Neuronal stem cell (in vitro differentiated cells): ENCODE measurements at regions not wholly inside any gene's neighbourhood (a gene's known extent, or its start where the extent isn't known, plus 50 kb on each side); places are given as distances from the start of the nearest gene placed in this dataset.

Source experiments
- DNase-seq: peaks from one replicate; pipeline ENCODE4 v3.0.0-alpha.2; 2013; ENCODE audit warnings: low spot score
- H2AFZ ChIP-seq: one replicate; pipeline ENCODE4 v1.6.1; 2013; ENCODE audit warnings: mild to moderate bottlenecking, low read length, inconsistent platforms
- H2AK5ac ChIP-seq: 2 replicates; pipeline ENCODE4 v1.6.1; 2013; ENCODE audit warnings: low read depth, mild to moderate bottlenecking, inconsistent platforms, low read length, moderate library complexity, mixed read lengths
- H2BK120ac ChIP-seq: 2 replicates; pipeline ENCODE4 v1.6.1; 2013; ENCODE audit warnings: low read depth, mild to moderate bottlenecking, inconsistent platforms, low read length, moderate library complexity, mixed read lengths
- H2BK12ac ChIP-seq: one replicate; pipeline ENCODE4 v1.6.1; 2013; ENCODE audit warnings: low read length, inconsistent platforms
- H2BK15ac ChIP-seq: 2 replicates; pipeline ENCODE4 v1.6.1; 2013; ENCODE audit warnings: mild to moderate bottlenecking, low read length, inconsistent platforms, mixed read lengths
- H2BK5ac ChIP-seq: one replicate; pipeline ENCODE4 v1.6.1; 2013; ENCODE audit warnings: inconsistent platforms, mild to moderate bottlenecking, low read length, moderate library complexity
- H3K14ac ChIP-seq: one replicate; pipeline ENCODE4 v1.6.1; 2013; ENCODE audit warnings: low read length, inconsistent platforms
- H3K18ac ChIP-seq: 2 replicates; pipeline ENCODE4 v1.6.1; 2013; ENCODE audit warnings: low read length, inconsistent platforms
- H3K23ac ChIP-seq: 2 replicates; pipeline ENCODE4 v1.6.1; 2013; ENCODE audit warnings: low read depth, mild to moderate bottlenecking, mixed read lengths, low read length, inconsistent platforms; ENCODE audit not compliant: poor library complexity
- H3K27ac ChIP-seq: replicated peaks from 3 replicates; pipeline ENCODE4 v1.5.1; 2013; ENCODE audit warnings: low read length, inconsistent platforms
- H3K27me3 ChIP-seq, 3 experiments: 2 replicates each; pipeline ENCODE4 v1.6.1; 2013; ENCODE audit warnings: low read length in 3 of 3, mild to moderate bottlenecking in 2 of 3, inconsistent platforms in 1 of 3, low read depth in 1 of 3, mixed read lengths in 1 of 3, moderate library complexity in 1 of 3; ENCODE audit not compliant: control insufficient read depth in 3 of 3, insufficient read depth in 3 of 3
- H3K36me3 ChIP-seq, 2 donors: replicated peaks in 1 of 2; 2 replicates each; pipeline ENCODE4 v1.6.1; 2013; ENCODE audit warnings: low read length in 2 of 2; ENCODE audit not compliant: control insufficient read depth in 2 of 2, insufficient read depth in 2 of 2
- H3K4ac ChIP-seq: 2 replicates; pipeline ENCODE4 v1.6.1; 2013; ENCODE audit warnings: inconsistent platforms, mild to moderate bottlenecking, low read length, moderate library complexity
- H3K4me1 ChIP-seq, 2 donors: 1 replicate in 1 of 2; 2 replicates in 1 of 2; pipeline ENCODE4 v1.6.1; 2013; ENCODE audit warnings: low read length in 2 of 2, low read depth in 1 of 2; ENCODE audit not compliant: control insufficient read depth in 2 of 2, insufficient read depth in 1 of 2
- H3K4me2 ChIP-seq: one replicate; pipeline ENCODE4 v1.6.1; 2013; ENCODE audit warnings: mild to moderate bottlenecking, low read length, inconsistent platforms; ENCODE audit not compliant: insufficient read depth, poor library complexity, severe bottlenecking
- H3K4me3 ChIP-seq, 2 donors: 2 replicates each; pipeline ENCODE4 v1.5.1; 2013; ENCODE audit warnings: low read length in 2 of 2, mild to moderate bottlenecking in 2 of 2, inconsistent platforms in 1 of 2, moderate library complexity in 1 of 2
- H3K79me1 ChIP-seq: one replicate; pipeline ENCODE4 v1.6.1; 2013; ENCODE audit warnings: low read depth, mild to moderate bottlenecking, inconsistent platforms, low read length, moderate library complexity
- H3K9ac ChIP-seq: one replicate; pipeline ENCODE4 v1.6.1; 2013; ENCODE audit warnings: mild to moderate bottlenecking, low read depth, low read length, inconsistent platforms; ENCODE audit not compliant: poor library complexity
- H3K9me3 ChIP-seq, 2 donors: replicated peaks in 1 of 2; 2 replicates each; pipeline versions ENCODE3 to v1.6.1; 2013; ENCODE audit warnings: low read length in 2 of 2, mild to moderate bottlenecking in 2 of 2, inconsistent platforms in 1 of 2, low read depth in 1 of 2, mixed read lengths in 1 of 2, moderate library complexity in 1 of 2; ENCODE audit not compliant: control insufficient read depth in 2 of 2, insufficient read depth in 1 of 2
- H4K8ac ChIP-seq: one replicate; pipeline ENCODE4 v1.6.1; 2013; ENCODE audit warnings: low read depth, mild to moderate bottlenecking, inconsistent platforms, low read length, moderate library complexity
- H4K91ac ChIP-seq: one replicate; pipeline ENCODE4 v1.6.1; 2013; ENCODE audit warnings: low read length, low read depth, mild to moderate bottlenecking, inconsistent platforms; ENCODE audit not compliant: poor library complexity
- WGBS, 2 donors: extraction: QIAGEN DNeasy Blood & Tissue Kit; methylation state at CpG; one replicate each; pipeline ENCODE4 v1.1.7; 2013; ENCODE audit warnings: missing lambda C conversion rate in 2 of 2, mixed read lengths in 1 of 2; ENCODE audit not compliant: insufficient read length in 2 of 2, insufficient replicate concordance in 1 of 2; ENCODE audit errors: extremely low coverage in 2 of 2; 5-methylcytosine and 5-hydroxymethylcytosine counted together

GRCh38 chr16:60810250-60810649, 1226.0 kb downstream of the CDH8 start:
- H3K4me2 ChIP-seq: no peak overlapping the region
- H3K23ac ChIP-seq: no peak overlapping the region
- no peaks in the 10 kb centered on the region for H3K27me3 ChIP-seq
- H3K36me3 ChIP-seq: no peaks in the 10 kb centered on the region
- no peak for DNase-seq
- H4K8ac ChIP-seq: no peak overlapping the region
- no peak overlapping the region for H3K18ac ChIP-seq
- H3K4ac ChIP-seq: no peak overlapping the region
- H3K4me1 ChIP-seq: no peaks in the 10 kb centered on the region
- H2AFZ ChIP-seq: no peak overlapping the region
- H4K91ac ChIP-seq: no peak overlapping the region
- H3K14ac ChIP-seq: no peak overlapping the region
- H2BK12ac ChIP-seq: no peak overlapping the region
- H3K4me3 ChIP-seq: no peak overlapping the region
- no peak overlapping the region for H3K27ac ChIP-seq
- H2BK15ac ChIP-seq: no peak overlapping the region
- no peak overlapping the region for H2BK120ac ChIP-seq
- H3K9me3 ChIP-seq: no peaks in the 10 kb centered on the region
- H3K9ac ChIP-seq: no peak overlapping the region
- no peak overlapping the region for H2BK5ac ChIP-seq
- H2AK5ac ChIP-seq: no peak overlapping the region
- no peaks in the 10 kb centered on the region for H3K79me1 ChIP-seq

GRCh38 chr16:60792437-60792836, 1243.8 kb downstream of the CDH8 start:
- Histone ChIP-seq H2AFZ (no peak overlapping the region), H3K23ac (no peak overlapping the region), H2BK12ac (no peak overlapping the region), H4K8ac (no peak overlapping the region), H3K9me3 (no peaks in the 10 kb centered on the region), H3K4me3 (no peak overlapping the region), H3K4ac (no peak overlapping the region), H3K79me1 (no peaks in the 10 kb centered on the region), H3K4me2 (no peak overlapping the region), H3K14ac (no peak overlapping the region), H3K9ac (no peak overlapping the region), H2BK15ac (no peak overlapping the region), H3K36me3 (no peaks in the 10 kb centered on the region), H2BK5ac (no peak overlapping the region), H2BK120ac (no peak overlapping the region), H3K27me3 (no peaks in the 10 kb centered on the region), H3K18ac (no peak overlapping the region), H4K91ac (no peak overlapping the region), H2AK5ac (no peak overlapping the region), H3K27ac (no peak overlapping the region), H3K4me1 (no peaks in the 10 kb centered on the region)
- no peak for DNase-seq
- WGBS, 2 donors: no CpG with 5 or more reads among the region's 2 CpGs

GRCh38 chr16:60788631-60789030, 1247.6 kb downstream of the CDH8 start:
- Histone ChIP-seq H2BK15ac (no peak overlapping the region), H3K36me3 (no peaks in the 10 kb centered on the region), H3K4ac (no peak overlapping the region), H3K4me1 (no peaks in the 10 kb centered on the region), H3K79me1 (no peaks in the 10 kb centered on the region), H3K9ac (no peak overlapping the region), H3K18ac (no peak overlapping the region), H4K91ac (no peak overlapping the region), H2BK5ac (no peak overlapping the region), H3K27ac (no peak overlapping the region), H2BK120ac (no peak overlapping the region), H3K4me3 (no peak overlapping the region), H2AFZ (no peak overlapping the region), H2AK5ac (no peak overlapping the region), H3K27me3 (no peaks in the 10 kb centered on the region), H2BK12ac (no peak overlapping the region), H3K14ac (no peak overlapping the region), H3K23ac (no peak overlapping the region), H3K9me3 (no peaks in the 10 kb centered on the region), H3K4me2 (no peak overlapping the region), H4K8ac (no peak overlapping the region)
- no peak for DNase-seq

- Histone ChIP-seq H2AK5ac (no peak overlapping the region), H3K4me3 (no peak overlapping the region), H2BK12ac (no peak overlapping the region), H4K8ac (no peak overlapping the region), H3K36me3 (no peaks in the 10 kb centered on the region), H3K9ac (no peak overlapping the region), H3K4me1 (no peaks in the 10 kb centered on the region), H3K4me2 (no peak overlapping the region), H2BK15ac (no peak overlapping the region), H2BK120ac (no peak overlapping the region), H3K27ac (no peak overlapping the region), H3K14ac (no peak overlapping the region), H4K91ac (no peak overlapping the region), H2BK5ac (no peak overlapping the region), H3K23ac (no peak overlapping the region), H3K18ac (no peak overlapping the region), H3K4ac (no peak overlapping the region), H3K9me3 (no peaks in the 10 kb centered on the region), H2AFZ (no peak overlapping the region), H3K79me1 (no peaks in the 10 kb centered on the region), H3K27me3 (no peaks in the 10 kb centered on the region)
- DNase-seq: no peak
- WGBS, 2 donors: no CpG with 5 or more reads among the region's 3 CpGs
These were observed 1260.0 kb downstream of the CDH8 start for GRCh38 chr16:60776281-60776680.
